ENCODE measurements at regions not wholly inside any gene's neighbourhood (a gene's known extent, or its start where the extent isn't known, plus 50 kb on each side); places are given as distances from the start of the nearest gene placed in this dataset.

DNA sequence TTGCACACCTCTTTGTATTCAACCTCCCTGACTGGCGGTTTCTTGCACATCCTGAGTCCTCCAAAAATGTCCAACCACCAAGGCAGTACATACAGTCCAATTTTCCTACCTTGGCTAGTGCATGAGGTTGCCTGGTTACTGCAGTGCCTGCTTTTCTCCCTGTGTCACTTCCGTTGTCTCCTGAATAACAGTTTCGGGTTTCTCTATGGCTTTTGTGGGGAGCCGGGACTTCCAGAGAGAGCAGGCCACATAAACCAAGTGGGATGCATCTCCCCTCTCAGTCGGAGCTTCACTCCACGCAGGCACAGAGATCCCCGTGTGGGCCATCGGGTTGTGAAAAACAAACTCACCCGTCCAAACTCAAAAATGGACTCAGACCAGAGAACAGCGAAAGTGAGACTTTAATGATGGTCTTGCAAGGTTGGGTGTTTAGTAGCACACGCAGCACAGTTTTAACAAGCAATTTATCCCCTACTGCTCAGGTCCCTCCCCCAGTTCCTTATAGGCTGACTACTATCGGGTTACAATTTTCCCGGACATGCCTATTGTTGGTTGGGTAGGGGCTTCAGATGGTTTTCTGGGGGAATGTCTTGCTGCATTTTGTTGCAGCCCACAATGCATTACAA lies 173.1 kb downstream of the POU4F1 start:
- Histone ChIP-seq H3F3A (ENCODE audit: insufficient read depth) (no peaks in the 10 kb centered on the region), H4K20me1 (ENCODE audit: low read depth, low read length) (0 out of 2 replicates have a peak, but pooled peaks cover 4% of the 10 kb centered on the region), H3K4me3 (ENCODE audit: insufficient read depth, low read length, poor library complexity, severe bottlenecking) (no peak overlapping the region), H3K27ac (ENCODE audit: low read depth, low read length) (no peak overlapping the region), H3K9me3 (ENCODE audit: insufficient read depth, low read length) (no peaks in the 10 kb centered on the region), H3K9me2 (replicated peaks; ENCODE audit: insufficient read depth, low read length) (no peaks in the 10 kb centered on the region), H3K4me2 (ENCODE audit: low read depth, low read length, poor library complexity, severe bottlenecking) (no peak overlapping the region), H3K79me2 (ENCODE audit: insufficient read depth, low read length) (no peaks in the 10 kb centered on the region), H3K9ac (ENCODE audit: low read length) (no peak overlapping the region), H3K27me3 (ENCODE audit: low read length) (no peaks in the 10 kb centered on the region), H3K36me3 (ENCODE audit: low read length) (no peaks in the 10 kb centered on the region), H2AFZ (ENCODE audit: low read depth, low read length, severe bottlenecking) (no peak overlapping the region)
- no peak for TF ChIP-seq EZH2phosphoT487 (conservative IDR thresholded peaks at IDR 0.05; ENCODE audit: low read length)
- TF ChIP-seq, protein P1, sequence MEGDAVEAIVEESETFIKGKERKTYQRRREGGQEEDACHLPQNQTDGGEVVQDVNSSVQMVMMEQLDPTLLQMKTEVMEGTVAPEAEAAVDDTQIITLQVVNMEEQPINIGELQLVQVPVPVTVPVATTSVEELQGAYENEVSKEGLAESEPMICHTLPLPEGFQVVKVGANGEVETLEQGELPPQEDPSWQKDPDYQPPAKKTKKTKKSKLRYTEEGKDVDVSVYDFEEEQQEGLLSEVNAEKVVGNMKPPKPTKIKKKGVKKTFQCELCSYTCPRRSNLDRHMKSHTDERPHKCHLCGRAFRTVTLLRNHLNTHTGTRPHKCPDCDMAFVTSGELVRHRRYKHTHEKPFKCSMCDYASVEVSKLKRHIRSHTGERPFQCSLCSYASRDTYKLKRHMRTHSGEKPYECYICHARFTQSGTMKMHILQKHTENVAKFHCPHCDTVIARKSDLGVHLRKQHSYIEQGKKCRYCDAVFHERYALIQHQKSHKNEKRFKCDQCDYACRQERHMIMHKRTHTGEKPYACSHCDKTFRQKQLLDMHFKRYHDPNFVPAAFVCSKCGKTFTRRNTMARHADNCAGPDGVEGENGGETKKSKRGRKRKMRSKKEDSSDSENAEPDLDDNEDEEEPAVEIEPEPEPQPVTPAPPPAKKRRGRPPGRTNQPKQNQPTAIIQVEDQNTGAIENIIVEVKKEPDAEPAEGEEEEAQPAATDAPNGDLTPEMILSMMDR (IDR thresholded peaks at IDR 0.05; ENCODE audit: insufficient read depth, low read length, poor library complexity, severe bottlenecking), result no peak

GRCh38 chr13:78428646-78429045 lies 174.7 kb downstream of the POU4F1 start:
- no peak overlapping the region for H3K9ac ChIP-seq (ENCODE audit: low read length)
- H3K4me3 ChIP-seq (ENCODE audit: insufficient read depth, low read length, poor library complexity, severe bottlenecking), result no peak overlapping the region
- H3K27ac ChIP-seq (ENCODE audit: low read depth, low read length), result no peak overlapping the region
- no peak overlapping the region for H3K4me2 ChIP-seq (ENCODE audit: low read depth, low read length, poor library complexity, severe bottlenecking)
- no peaks in the 10 kb centered on the region for H3K36me3 ChIP-seq (ENCODE audit: low read length)
- H3F3A ChIP-seq (ENCODE audit: insufficient read depth), result no peaks in the 10 kb centered on the region
- TF ChIP-seq EZH2phosphoT487 (conservative IDR thresholded peaks at IDR 0.05; ENCODE audit: low read length), result no peak
- TF ChIP-seq, protein P1 (IDR thresholded peaks at IDR 0.05; ENCODE audit: insufficient read depth, low read length, poor library complexity, severe bottlenecking), result no peak
- no peaks in the 10 kb centered on the region for H3K9me2 ChIP-seq (replicated peaks; ENCODE audit: insufficient read depth, low read length)
- H3K79me2 ChIP-seq (ENCODE audit: insufficient read depth, low read length), result no peaks in the 10 kb centered on the region
- H3K9me3 ChIP-seq (ENCODE audit: insufficient read depth, low read length), result no peaks in the 10 kb centered on the region
- no peaks in the 10 kb centered on the region for H3K27me3 ChIP-seq (ENCODE audit: low read length)
- no peaks in the 10 kb centered on the region for H4K20me1 ChIP-seq (ENCODE audit: low read depth, low read length)
- H2AFZ ChIP-seq (ENCODE audit: low read depth, low read length, severe bottlenecking), result no peak overlapping the region

- H3K9me3 ChIP-seq (ENCODE audit: insufficient read depth, low read length), result no peaks in the 10 kb centered on the region
These were observed 177.2 kb downstream of the POU4F1 start for GRCh38 chr13:78426183-78426582.

More at GRCh38 chr13:78426183-78426582, 177.2 kb downstream of the POU4F1 start:
- Histone ChIP-seq H3K36me3 (ENCODE audit: low read length) (no peaks in the 10 kb centered on the region), H3K9ac (ENCODE audit: low read length) (no peak overlapping the region), H3K9me2 (replicated peaks; ENCODE audit: insufficient read depth, low read length) (no peaks in the 10 kb centered on the region), H2AFZ (ENCODE audit: low read depth, low read length, severe bottlenecking) (no peak overlapping the region), H3K4me2 (ENCODE audit: low read depth, low read length, poor library complexity, severe bottlenecking) (no peak overlapping the region), H4K20me1 (ENCODE audit: low read depth, low read length) (no peaks in the 10 kb centered on the region), H3K4me3 (ENCODE audit: insufficient read depth, low read length, poor library complexity, severe bottlenecking) (no peak overlapping the region), H3K27me3 (ENCODE audit: low read length) (no peaks in the 10 kb centered on the region), H3K79me2 (ENCODE audit: insufficient read depth, low read length) (no peaks in the 10 kb centered on the region), H3K27ac (ENCODE audit: low read depth, low read length) (no peak overlapping the region), H3F3A (ENCODE audit: insufficient read depth) (no peaks in the 10 kb centered on the region)
- TF ChIP-seq, protein P1 (IDR thresholded peaks at IDR 0.05; ENCODE audit: insufficient read depth, low read length, poor library complexity, severe bottlenecking), result no peak
- TF ChIP-seq EZH2phosphoT487 (conservative IDR thresholded peaks at IDR 0.05; ENCODE audit: low read length), result no peak
